ENCODE measurements at regions not wholly inside any gene's neighbourhood (a gene's known extent, or its start where the extent isn't known, plus 50 kb on each side); places are given as distances from the start of the nearest gene placed in this dataset.

DNA sequence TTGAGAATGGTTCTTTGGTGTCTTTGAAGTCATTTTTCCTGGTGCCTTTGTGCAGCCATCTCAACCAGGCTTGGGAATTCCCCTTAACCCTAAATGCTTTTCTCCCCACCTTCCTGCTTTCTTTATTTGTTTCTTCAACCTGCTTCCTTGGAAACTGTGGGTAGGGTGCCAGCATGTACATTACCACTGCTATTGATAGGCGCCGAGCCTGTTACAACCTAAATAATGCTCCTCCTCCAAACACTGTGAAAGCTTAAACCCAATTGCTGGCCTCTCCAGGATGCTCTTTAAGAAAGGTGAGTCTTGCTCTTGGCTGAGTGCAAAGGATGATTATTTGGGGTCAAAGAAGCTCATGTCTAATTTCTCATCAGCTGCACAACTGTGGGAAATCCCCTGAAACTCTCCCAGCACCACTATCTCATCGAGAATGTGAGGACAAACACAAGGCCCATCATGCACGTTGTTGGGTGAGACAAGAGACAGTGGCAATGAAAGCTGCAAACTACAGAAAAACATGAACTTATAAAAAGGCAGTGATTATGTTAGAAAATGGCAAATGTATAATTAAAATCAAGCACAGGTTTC is 285.5 kb upstream of the IGFBP3 start:
- Histone ChIP-seq H3K9me3 (replicated peaks in 1 of 3) (no peaks in the 10 kb centered on the region), H3K36me3 (replicated peaks in 1 of 2) (no peaks in the 10 kb centered on the region), H3K4me1 (replicated peaks in 1 of 2) (no peaks in the 10 kb centered on the region), H3K4me3 (no peak overlapping the region), H3K27me3 (no peaks in the 10 kb centered on the region), H3K27ac (no peak overlapping the region)
- no peak for DNase-seq
- intact Hi-C loops (cut with DNase I): no loop called here
- TF ChIP-seq POLR2A (IDR thresholded peaks at IDR 0.05): no peak
- TF ChIP-seq, protein P1, sequence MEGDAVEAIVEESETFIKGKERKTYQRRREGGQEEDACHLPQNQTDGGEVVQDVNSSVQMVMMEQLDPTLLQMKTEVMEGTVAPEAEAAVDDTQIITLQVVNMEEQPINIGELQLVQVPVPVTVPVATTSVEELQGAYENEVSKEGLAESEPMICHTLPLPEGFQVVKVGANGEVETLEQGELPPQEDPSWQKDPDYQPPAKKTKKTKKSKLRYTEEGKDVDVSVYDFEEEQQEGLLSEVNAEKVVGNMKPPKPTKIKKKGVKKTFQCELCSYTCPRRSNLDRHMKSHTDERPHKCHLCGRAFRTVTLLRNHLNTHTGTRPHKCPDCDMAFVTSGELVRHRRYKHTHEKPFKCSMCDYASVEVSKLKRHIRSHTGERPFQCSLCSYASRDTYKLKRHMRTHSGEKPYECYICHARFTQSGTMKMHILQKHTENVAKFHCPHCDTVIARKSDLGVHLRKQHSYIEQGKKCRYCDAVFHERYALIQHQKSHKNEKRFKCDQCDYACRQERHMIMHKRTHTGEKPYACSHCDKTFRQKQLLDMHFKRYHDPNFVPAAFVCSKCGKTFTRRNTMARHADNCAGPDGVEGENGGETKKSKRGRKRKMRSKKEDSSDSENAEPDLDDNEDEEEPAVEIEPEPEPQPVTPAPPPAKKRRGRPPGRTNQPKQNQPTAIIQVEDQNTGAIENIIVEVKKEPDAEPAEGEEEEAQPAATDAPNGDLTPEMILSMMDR (IDR thresholded peaks at IDR 0.05): no peak
- WGBS, 4 donors: 79 to 89% (median 87%) methylated on average over 4 of the region's 4 CpGs

DNA sequence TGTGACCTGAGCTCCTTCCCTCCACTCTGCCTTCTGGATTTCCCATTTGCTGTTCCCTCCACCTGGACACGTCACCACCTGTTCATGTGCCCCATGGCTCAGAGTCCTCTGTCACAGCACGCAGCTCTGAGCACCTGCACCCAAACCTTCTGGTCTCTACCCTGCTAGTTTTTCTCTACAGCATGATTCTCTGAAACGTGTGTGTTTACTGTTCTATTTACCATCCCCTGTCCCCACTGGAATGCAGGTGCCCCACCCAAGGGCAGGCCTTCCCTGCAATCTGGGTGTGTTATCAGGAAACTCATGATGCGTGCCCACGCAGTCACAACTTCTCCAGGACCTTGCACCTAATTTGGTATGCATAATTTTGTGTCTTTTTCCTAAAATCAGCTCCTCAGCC is 284.4 kb upstream of the IGFBP3 start:
- Histone ChIP-seq H3K4me3 (no peak overlapping the region), H3K27ac (no peak overlapping the region), H3K27me3 (no peaks in the 10 kb centered on the region), H3K4me1 (replicated peaks in 1 of 2) (no peaks in the 10 kb centered on the region), H3K36me3 (replicated peaks in 1 of 2) (no peaks in the 10 kb centered on the region), H3K9me3 (replicated peaks in 1 of 3) (no peaks in the 10 kb centered on the region)
- 80 to 87% (median 85%) methylated on average over 5 of the region's 5 CpGs for WGBS, 4 donors
- intact Hi-C loops (cut with DNase I): no loop called here
- DNase-seq: no peak
- TF ChIP-seq, protein P1 (IDR thresholded peaks at IDR 0.05): no peak
- no peak for TF ChIP-seq POLR2A (IDR thresholded peaks at IDR 0.05)

DNA sequence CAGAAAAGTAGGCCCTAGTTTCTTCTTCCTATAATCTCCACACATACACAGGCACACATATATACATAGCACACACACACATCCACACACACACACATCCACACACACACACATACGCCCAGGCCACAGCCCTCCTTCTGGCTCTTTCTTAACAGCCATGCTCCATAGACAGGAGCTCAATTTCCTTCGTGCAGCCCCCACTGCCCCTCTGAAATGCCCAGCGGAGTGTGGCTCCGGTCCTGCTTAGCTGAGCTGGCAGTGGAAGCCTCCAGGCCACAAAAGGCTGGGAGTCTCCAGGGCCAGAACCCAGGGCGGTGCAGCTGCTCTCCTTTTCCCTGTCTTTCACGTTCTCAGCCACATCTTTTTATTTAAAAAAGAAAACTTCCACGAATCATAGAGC is 282.9 kb upstream of the IGFBP3 start:
- no peaks in the 10 kb centered on the region for H3K9me3 ChIP-seq (replicated peaks in 1 of 3)
- H3K4me3 ChIP-seq: no peak overlapping the region
- no peaks in the 10 kb centered on the region for H3K36me3 ChIP-seq (replicated peaks in 1 of 2)
- TF ChIP-seq, protein P1 (IDR thresholded peaks at IDR 0.05): no peak
- no peak for TF ChIP-seq POLR2A (IDR thresholded peaks at IDR 0.05)
- DNase-seq: no peak
- intact Hi-C loops (cut with DNase I): no loop called here
- no peaks in the 10 kb centered on the region for H3K4me1 ChIP-seq (replicated peaks in 1 of 2)
- WGBS, 4 donors: 88 to 91% (median 89%) methylated on average over 7 of the region's 7 CpGs
- no peaks in the 10 kb centered on the region for H3K27me3 ChIP-seq
- H3K27ac ChIP-seq: no peak overlapping the region

DNA sequence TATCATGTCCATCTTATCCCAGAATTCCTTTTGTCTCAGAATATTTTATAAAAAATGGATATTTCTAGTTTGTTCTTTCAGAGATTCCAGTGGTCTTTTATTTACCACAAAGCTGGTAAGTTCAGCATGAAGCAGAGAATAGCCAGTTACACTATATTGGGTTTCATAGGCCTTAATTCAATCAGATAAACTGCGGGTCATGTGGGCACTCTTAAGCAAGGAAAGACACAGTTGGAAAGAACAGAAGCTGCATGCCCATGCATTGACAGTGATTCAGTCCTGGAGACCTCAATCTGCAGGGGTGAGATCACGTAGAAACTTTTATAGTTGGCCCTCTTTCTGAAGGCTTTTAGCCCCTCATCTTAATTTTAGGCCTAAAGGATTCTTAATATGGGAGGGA is 281.3 kb upstream of the IGFBP3 start:
- DNase-seq: no peak
- Histone ChIP-seq H3K27me3 (no peaks in the 10 kb centered on the region), H3K36me3 (replicated peaks in 1 of 2) (no peaks in the 10 kb centered on the region), H3K4me3 (no peak overlapping the region), H3K4me1 (replicated peaks in 1 of 2) (no peaks in the 10 kb centered on the region), H3K9me3 (replicated peaks in 1 of 3) (no peaks in the 10 kb centered on the region), H3K27ac (no peak overlapping the region)
- TF ChIP-seq POLR2A (IDR thresholded peaks at IDR 0.05): no peak
- TF ChIP-seq, protein P1 (IDR thresholded peaks at IDR 0.05): no peak
- intact Hi-C loops (cut with DNase I): no loop called here
- 85 to 92% (median 88%) methylated on average over 2 of the region's 2 CpGs for WGBS, 4 donors

Measured in adrenal gland (tissue), 9 donors.